ENCODE measurements at regions not wholly inside any gene's neighbourhood (a gene's known extent, or its start where the extent isn't known, plus 50 kb on each side); places are given as distances from the start of the nearest gene placed in this dataset.
A peak's percentile ranks its signal among the peaks of the same experiment; 100 is the strongest.

- 86 to 90% methylated on average over 3 of the region's 3 CpGs for WGBS, 2 donors
- TF ChIP-seq, protein P1, sequence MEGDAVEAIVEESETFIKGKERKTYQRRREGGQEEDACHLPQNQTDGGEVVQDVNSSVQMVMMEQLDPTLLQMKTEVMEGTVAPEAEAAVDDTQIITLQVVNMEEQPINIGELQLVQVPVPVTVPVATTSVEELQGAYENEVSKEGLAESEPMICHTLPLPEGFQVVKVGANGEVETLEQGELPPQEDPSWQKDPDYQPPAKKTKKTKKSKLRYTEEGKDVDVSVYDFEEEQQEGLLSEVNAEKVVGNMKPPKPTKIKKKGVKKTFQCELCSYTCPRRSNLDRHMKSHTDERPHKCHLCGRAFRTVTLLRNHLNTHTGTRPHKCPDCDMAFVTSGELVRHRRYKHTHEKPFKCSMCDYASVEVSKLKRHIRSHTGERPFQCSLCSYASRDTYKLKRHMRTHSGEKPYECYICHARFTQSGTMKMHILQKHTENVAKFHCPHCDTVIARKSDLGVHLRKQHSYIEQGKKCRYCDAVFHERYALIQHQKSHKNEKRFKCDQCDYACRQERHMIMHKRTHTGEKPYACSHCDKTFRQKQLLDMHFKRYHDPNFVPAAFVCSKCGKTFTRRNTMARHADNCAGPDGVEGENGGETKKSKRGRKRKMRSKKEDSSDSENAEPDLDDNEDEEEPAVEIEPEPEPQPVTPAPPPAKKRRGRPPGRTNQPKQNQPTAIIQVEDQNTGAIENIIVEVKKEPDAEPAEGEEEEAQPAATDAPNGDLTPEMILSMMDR (IDR thresholded peaks at IDR 0.05) = no peak
- TF ChIP-seq POLR2A (IDR thresholded peaks at IDR 0.05) = no peak
Observed at GRCh38 chr5:67694810-67695191, 498.2 kb upstream of the CD180 start.

GRCh38 chr5:67693956-67694809, 497.6 kb upstream of the CD180 start:
- Histone ChIP-seq H3K27ac (peak overlapping the region; percentile 82 to 94 (median 93)), H3K9me3 (no peaks in the 10 kb centered on the region), H3K36me3 (no peaks in the 10 kb centered on the region), H3K27me3 (no peaks in the 10 kb centered on the region), H3K4me1 (peaks cover 22 to 25% of the 10 kb centered on the region in 2 donors), H3K4me3 (replicated peaks in 1 of 3) (no peak overlapping the region)
- peak; percentile 91 to 92 for DNase-seq
- intact Hi-C loops (cut with DNase I) = no loop called here
- TF ChIP-seq POLR2A (IDR thresholded peaks at IDR 0.05) = peak in 1 of 2 donors; percentile 42
- TF ChIP-seq, protein P1 (IDR thresholded peaks at IDR 0.05) = no peak
- WGBS, 2 donors = 37 to 39% methylated on average over 6 of the region's 6 CpGs

More at GRCh38 chr5:67694810-67695191, 498.2 kb upstream of the CD180 start:
- intact Hi-C loops (cut with DNase I) = no loop called here
- Histone ChIP-seq H3K36me3 (no peaks in the 10 kb centered on the region), H3K27ac (peak overlapping the region; percentile 72 to 94 (median 90)), H3K4me3 (replicated peaks in 1 of 3) (no peak overlapping the region), H3K9me3 (no peaks in the 10 kb centered on the region), H3K27me3 (no peaks in the 10 kb centered on the region), H3K4me1 (peaks cover 25 to 28% of the 10 kb centered on the region in 2 donors)
- no peak for DNase-seq

DNA sequence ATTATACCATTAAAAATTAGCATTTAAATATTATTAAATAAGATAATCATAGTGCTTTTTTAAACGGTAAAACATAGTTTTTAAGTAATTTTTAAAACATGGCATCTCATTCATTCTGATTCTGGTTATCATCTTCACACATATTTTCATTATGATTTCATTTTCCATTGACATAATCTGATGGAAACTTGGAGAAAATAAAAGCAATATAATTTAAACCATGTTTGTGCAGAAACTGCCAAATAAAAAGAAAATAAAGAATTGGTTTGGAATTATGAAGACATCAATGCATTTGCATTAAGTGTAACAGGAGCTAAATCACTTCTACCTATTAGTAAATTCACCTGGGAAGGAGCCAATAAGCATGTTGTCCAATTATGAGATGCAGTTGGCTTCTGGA, 490.1 kb upstream of the CD180 start:
- intact Hi-C loops (cut with DNase I) = no loop called here
- DNase-seq = no peak
- H3K27me3 ChIP-seq = no peaks in the 10 kb centered on the region
- 83% methylated on average over 1 of the region's 1 CpG for WGBS, 2 donors
- H3K4me1 ChIP-seq = no peaks in the 10 kb centered on the region
- H3K27ac ChIP-seq = no peak overlapping the region
- H3K36me3 ChIP-seq = no peaks in the 10 kb centered on the region
- TF ChIP-seq, protein P1 (IDR thresholded peaks at IDR 0.05) = no peak
- TF ChIP-seq POLR2A (IDR thresholded peaks at IDR 0.05) = no peak
- no peaks in the 10 kb centered on the region for H3K9me3 ChIP-seq
- H3K4me3 ChIP-seq (replicated peaks in 1 of 3) = no peak overlapping the region

GRCh38 chr5:67681703-67682102, 485.1 kb upstream of the CD180 start:
- H3K9me3 ChIP-seq = no peaks in the 10 kb centered on the region
- no peak overlapping the region for H3K27ac ChIP-seq
- no peak for TF ChIP-seq POLR2A (IDR thresholded peaks at IDR 0.05)
- TF ChIP-seq, protein P1 (IDR thresholded peaks at IDR 0.05) = no peak
- no peaks in the 10 kb centered on the region for H3K4me1 ChIP-seq
- WGBS, 2 donors = 97% methylated on average over 2 of the region's 2 CpGs
- DNase-seq = no peak
- no peaks in the 10 kb centered on the region for H3K36me3 ChIP-seq
- intact Hi-C loops (cut with DNase I) = no loop called here
- no peak overlapping the region for H3K4me3 ChIP-seq (replicated peaks in 1 of 3)
- no peaks in the 10 kb centered on the region for H3K27me3 ChIP-seq

DNA sequence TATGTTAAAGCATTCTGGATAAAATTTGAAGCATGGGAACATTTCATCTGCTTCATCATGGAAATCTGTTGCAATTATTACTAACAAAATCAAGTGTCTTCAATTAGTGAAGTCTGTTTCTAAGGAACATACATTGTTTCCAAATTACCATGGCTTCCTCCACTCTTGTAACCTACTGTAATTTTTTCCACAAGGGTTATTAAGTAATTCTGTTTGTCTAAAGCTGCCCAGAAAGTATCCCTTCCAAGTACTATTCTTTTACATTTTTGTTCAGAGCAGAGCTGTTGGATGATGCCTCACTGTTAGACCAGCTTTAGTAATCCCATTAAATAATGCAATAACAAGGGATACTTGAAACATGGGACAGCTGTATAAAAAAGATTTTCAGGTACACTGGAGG, 483.5 kb upstream of the CD180 start:
- Histone ChIP-seq H3K27me3 (no peaks in the 10 kb centered on the region), H3K4me1 (no peaks in the 10 kb centered on the region), H3K36me3 (no peaks in the 10 kb centered on the region), H3K4me3 (replicated peaks in 1 of 3) (no peak overlapping the region), H3K27ac (no peak overlapping the region), H3K9me3 (no peaks in the 10 kb centered on the region)
- intact Hi-C loops (cut with DNase I) = no loop called here
- DNase-seq = no peak
- TF ChIP-seq, protein P1 (IDR thresholded peaks at IDR 0.05) = no peak
- TF ChIP-seq POLR2A (IDR thresholded peaks at IDR 0.05) = no peak
